ENCODE measurements at regions not wholly inside any gene's neighbourhood (a gene's known extent, or its start where the extent isn't known, plus 50 kb on each side); places are given as distances from the start of the nearest gene placed in this dataset.

GRCh38 chr3:54071601-54072000, 50.8 kb upstream of the CACNA2D3 start:
- Histone ChIP-seq H3K9me3 (peaks cover 0 to 14% (median 14%) of the 10 kb centered on the region in 4 donors), H3K36me3 (no peaks in the 10 kb centered on the region), H3K27ac (replicated peaks in 1 of 4) (no peak overlapping the region), H3K4me3 (no peak overlapping the region), H3K4me1 (no peaks in the 10 kb centered on the region), H3K27me3 (peaks cover 0 to 9% (median 0%) of the 10 kb centered on the region in 4 donors)
- WGBS, result 73% methylated on average over 6 of the region's 6 CpGs
- intact Hi-C loops (cut with DNase I), result no loop called here
- DNase-seq (ENCODE audit: extremely low spot score), result no peak
- TF ChIP-seq, protein P1, sequence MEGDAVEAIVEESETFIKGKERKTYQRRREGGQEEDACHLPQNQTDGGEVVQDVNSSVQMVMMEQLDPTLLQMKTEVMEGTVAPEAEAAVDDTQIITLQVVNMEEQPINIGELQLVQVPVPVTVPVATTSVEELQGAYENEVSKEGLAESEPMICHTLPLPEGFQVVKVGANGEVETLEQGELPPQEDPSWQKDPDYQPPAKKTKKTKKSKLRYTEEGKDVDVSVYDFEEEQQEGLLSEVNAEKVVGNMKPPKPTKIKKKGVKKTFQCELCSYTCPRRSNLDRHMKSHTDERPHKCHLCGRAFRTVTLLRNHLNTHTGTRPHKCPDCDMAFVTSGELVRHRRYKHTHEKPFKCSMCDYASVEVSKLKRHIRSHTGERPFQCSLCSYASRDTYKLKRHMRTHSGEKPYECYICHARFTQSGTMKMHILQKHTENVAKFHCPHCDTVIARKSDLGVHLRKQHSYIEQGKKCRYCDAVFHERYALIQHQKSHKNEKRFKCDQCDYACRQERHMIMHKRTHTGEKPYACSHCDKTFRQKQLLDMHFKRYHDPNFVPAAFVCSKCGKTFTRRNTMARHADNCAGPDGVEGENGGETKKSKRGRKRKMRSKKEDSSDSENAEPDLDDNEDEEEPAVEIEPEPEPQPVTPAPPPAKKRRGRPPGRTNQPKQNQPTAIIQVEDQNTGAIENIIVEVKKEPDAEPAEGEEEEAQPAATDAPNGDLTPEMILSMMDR (IDR thresholded peaks at IDR 0.05), result no peak
- no peak for TF ChIP-seq EP300 (IDR thresholded peaks at IDR 0.05)
- TF ChIP-seq POLR2A (IDR thresholded peaks at IDR 0.05; ENCODE audit: low read depth), result no peak
- no peak for TF ChIP-seq POLR2AphosphoS5 (IDR thresholded peaks at IDR 0.05)

DNA sequence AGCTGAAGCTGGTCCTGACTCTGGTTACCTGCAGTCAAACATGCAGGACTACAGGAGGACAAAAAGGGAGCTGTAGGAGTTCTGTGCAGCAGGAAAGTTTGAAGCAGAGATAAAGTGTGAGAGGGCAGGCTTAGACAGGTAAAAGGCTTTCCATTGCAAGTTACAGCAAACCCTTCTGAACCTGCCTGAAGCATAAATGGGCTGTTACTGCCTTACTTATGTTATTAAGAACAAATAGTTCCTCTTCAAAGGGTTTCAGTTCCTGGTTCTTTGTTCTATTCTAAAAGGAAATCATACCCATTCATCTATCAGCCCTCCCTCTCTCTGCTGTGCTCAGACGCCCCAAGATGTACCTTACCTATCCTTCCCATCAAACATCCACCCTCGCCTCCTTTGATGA, 52.4 kb upstream of the CACNA2D3 start:
- Histone ChIP-seq H3K9me3 (peaks cover 0 to 14% (median 14%) of the 10 kb centered on the region in 4 donors), H3K36me3 (no peaks in the 10 kb centered on the region), H3K27ac (replicated peaks in 1 of 4) (no peak overlapping the region), H3K27me3 (peaks cover 0 to 5% (median 0%) of the 10 kb centered on the region in 4 donors), H3K4me3 (no peak overlapping the region), H3K4me1 (no peaks in the 10 kb centered on the region)
- DNase-seq (ENCODE audit: extremely low spot score), result no peak
- intact Hi-C loops (cut with DNase I), result no loop called here
- TF ChIP-seq, protein P1 (IDR thresholded peaks at IDR 0.05), result no peak
- TF ChIP-seq POLR2A (IDR thresholded peaks at IDR 0.05; ENCODE audit: low read depth), result no peak
- TF ChIP-seq POLR2AphosphoS5 (IDR thresholded peaks at IDR 0.05), result no peak
- no peak for TF ChIP-seq EP300 (IDR thresholded peaks at IDR 0.05)
- WGBS, result 88% methylated on average over 2 of the region's 2 CpGs

GRCh38 chr3:54067055-54067698, 55.2 kb upstream of the CACNA2D3 start:
- peaks cover 0 to 14% (median 14%) of the 10 kb centered on the region in 4 donors for H3K9me3 ChIP-seq
- H3K4me1 ChIP-seq, result no peaks in the 10 kb centered on the region
- TF ChIP-seq, protein P1 (IDR thresholded peaks at IDR 0.05), result no peak
- TF ChIP-seq POLR2AphosphoS5 (IDR thresholded peaks at IDR 0.05) (no peak), EP300 (IDR thresholded peaks at IDR 0.05) (no peak), POLR2A (IDR thresholded peaks at IDR 0.05; ENCODE audit: low read depth) (no peak)
- DNase-seq (ENCODE audit: extremely low spot score), result no peak
- H3K36me3 ChIP-seq, result no peaks in the 10 kb centered on the region
- H3K27me3 ChIP-seq, result peaks cover 0 to 5% (median 0%) of the 10 kb centered on the region in 4 donors
- no peak overlapping the region for H3K4me3 ChIP-seq
- intact Hi-C loops (cut with DNase I), result no loop called here
- WGBS, result 81% methylated on average over 7 of the region's 8 CpGs
- no peak overlapping the region for H3K27ac ChIP-seq (replicated peaks in 1 of 4)

GRCh38 chr3:54066253-54066652, 56.1 kb upstream of the CACNA2D3 start:
- peaks cover 0 to 14% (median 14%) of the 10 kb centered on the region in 4 donors for H3K9me3 ChIP-seq
- no peak for DNase-seq (ENCODE audit: extremely low spot score)
- peaks cover 0 to 5% (median 0%) of the 10 kb centered on the region in 4 donors for H3K27me3 ChIP-seq
- H3K4me1 ChIP-seq, result no peaks in the 10 kb centered on the region
- H3K27ac ChIP-seq (replicated peaks in 1 of 4), result no peak overlapping the region
- intact Hi-C loops (cut with DNase I), result no loop called here
- no peak overlapping the region for H3K4me3 ChIP-seq
- no peaks in the 10 kb centered on the region for H3K36me3 ChIP-seq
- TF ChIP-seq EP300 (IDR thresholded peaks at IDR 0.05), result no peak
- no peak for TF ChIP-seq POLR2AphosphoS5 (IDR thresholded peaks at IDR 0.05)
- TF ChIP-seq, protein P1 (IDR thresholded peaks at IDR 0.05), result no peak
- TF ChIP-seq POLR2A (IDR thresholded peaks at IDR 0.05; ENCODE audit: low read depth), result no peak
- WGBS, result 100% methylated on average over 1 of the region's 3 CpGs
